CD1c-positive myeloid dendritic cell (primary cell): ENCODE measurements at regions not wholly inside any gene's neighbourhood (a gene's known extent, or its start where the extent isn't known, plus 50 kb on each side); places are given as distances from the start of the nearest gene placed in this dataset.

Experiments used
- DNase-seq: peaks from one replicate; pipeline ENCODE4 v3.0.0-alpha.2; 2016; ENCODE audit errors: extremely low spot score

DNA sequence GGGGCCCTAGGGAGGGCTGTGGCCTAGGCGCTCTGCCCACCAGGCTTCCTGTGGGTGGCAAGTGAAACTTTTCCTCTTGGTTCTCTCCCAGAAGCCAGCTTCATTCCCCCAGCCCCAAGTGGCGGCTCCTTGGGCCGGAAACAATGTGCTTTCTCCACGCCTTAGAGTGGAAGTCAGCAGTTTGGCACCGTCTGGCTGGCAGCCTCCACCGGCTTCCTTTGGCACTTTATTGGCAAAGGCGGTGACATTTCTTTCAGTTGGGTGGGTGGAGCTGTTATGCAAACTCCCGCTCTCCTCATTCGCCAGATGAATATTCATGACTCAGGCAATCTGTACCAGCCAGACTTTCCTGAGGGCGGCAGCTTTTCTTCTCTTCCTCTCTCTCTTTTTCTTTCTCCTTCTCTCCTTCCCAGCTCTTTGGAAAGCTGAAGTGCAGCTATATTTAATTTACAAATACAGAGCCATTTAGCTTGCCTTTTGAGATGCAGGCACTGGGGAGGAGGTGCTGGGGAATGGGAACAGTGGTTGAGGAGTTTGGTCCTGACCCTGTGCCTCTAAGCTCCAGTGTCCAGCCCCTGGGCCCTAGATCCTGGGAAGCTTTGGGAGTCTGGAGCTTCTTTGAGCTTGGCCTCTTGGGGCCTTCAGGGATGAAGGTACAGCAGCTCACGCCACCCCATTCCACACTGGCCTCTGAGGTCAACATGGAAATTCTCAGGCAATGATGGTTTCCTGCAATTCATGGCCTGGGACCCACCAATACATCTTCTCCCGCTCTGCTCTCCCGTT is 67.8 kb upstream of the POU3F1 start:
- DNase-seq, result no peak

DNA sequence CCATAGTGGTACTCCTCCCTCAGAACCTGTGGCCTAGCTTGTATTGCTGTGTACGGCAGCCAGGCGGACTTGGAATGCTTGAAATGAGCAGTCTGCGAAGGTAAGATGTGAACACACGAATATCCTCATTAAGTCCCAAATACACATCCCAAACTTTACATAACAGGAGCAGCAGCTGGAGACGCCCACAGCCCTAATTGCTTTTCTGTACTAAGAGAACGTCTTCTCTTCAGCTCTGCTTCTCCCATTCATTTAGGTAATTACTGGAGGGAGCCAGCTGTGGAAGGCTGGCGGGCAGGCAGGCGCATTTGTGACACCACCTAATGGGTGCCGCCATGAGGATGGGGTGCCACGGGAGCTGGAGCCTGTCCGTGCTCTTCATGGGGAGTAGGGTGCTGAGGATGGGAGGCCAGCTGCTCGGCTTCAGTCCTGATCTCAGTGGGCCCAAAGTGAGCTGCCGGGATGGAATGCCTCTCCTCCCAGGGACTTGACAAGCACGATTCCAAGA is 66.6 kb upstream of the POU3F1 start:
- no peak for DNase-seq

DNA sequence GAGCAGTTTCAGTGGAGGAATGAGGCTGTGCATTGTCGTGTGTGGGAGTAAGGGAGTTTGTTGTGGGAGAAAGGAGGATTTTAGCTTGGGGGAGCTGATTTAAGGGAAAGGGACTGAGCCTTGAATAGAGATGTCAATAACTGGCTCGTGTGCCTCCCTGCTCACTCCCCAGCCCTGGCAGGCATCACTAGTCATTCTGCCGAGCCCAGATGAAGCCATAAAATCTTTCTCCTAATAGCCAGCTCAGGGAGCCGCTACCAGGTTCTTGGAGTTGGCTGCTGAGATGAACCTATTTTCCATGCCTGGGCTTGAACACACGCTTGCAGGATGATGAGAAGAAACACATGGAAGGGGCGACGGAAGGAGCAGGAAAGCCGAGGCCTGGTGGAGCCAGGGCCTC is 65.0 kb upstream of the POU3F1 start:
- no peak for DNase-seq

- DNase-seq, result no peak
These were observed 58.7 kb upstream of the POU3F1 start for GRCh38 chr1:38105267-38105666.

DNA sequence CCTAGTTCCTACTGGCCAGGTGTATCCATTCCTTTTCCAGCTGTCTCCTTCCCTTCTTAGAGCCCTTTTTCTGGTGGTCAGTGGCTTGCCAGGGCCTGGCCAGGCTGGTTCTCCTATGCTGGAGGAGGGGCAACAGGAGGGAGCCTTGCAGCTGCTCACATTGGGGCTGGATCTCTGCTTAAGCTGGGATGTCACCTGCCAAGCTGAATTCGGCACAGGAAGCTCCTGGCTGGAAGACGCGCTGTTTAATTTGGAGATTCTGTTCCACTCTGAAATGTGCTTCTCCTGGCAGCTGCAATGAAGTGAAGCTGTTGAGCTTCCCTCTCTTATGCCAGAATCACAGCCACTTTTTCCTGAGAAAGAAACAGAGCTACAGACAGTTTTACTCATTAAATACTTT is 56.0 kb upstream of the POU3F1 start:
- DNase-seq, result no peak

GRCh38 chr1:38101037-38101785 is 54.6 kb upstream of the POU3F1 start:
- DNase-seq, result no peak

DNA sequence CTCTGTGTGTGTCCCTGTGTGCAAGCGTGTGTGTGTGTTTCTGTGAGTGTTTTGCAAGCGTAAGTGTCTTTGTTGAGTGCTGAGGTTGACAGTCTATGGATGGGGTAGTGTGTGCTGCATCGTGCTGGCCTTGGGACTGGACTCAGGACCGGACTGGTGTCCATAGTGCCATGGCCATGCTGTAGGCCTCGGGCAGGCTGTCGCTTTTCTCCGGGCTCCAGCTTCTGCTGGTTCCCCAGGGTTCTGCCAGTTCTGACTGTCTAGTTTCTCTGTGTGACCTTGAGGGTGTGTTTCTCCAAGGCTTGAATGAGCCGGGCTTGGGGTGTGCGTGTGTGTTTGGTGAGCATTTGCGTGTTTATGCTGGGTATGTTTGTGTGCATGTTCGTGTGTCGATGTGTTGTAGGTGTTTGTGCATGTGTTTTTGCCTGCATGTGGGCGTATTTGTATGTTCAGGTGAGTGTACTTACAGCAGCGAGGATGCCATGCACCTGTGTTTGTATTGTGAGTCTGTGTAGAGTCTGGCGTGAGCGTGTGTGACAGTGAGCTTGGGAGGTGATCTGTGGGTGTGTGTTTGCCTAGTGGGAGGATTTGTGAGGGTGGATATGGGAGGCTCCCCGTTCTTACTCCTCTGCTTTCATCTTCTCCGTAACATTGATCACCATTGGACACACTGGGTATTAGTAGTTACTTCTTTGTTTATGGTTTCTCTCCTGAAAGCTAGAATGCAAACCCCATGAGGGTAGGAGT is 51.7 kb upstream of the POU3F1 start:
- DNase-seq, result no peak

- DNase-seq, result no peak
These were observed 50.8 kb upstream of the POU3F1 start for GRCh38 chr1:38097284-38097898.
